ENCODE measurements at regions not wholly inside any gene's neighbourhood (a gene's known extent, or its start where the extent isn't known, plus 50 kb on each side); places are given as distances from the start of the nearest gene placed in this dataset.

- Histone ChIP-seq H3K4me2 (ENCODE audit: low read length) (no peak overlapping the region), H3F3A (ENCODE audit: insufficient read depth, low read length) (no peaks in the 10 kb centered on the region), H3K9ac (ENCODE audit: low read length) (no peak overlapping the region), H3K4me3 (ENCODE audit: low read depth, low read length, poor library complexity, severe bottlenecking) (no peak overlapping the region), H3K27me3 (ENCODE audit: insufficient read depth, low read length) (no peaks in the 10 kb centered on the region), H3K27ac (ENCODE audit: low read depth, low read length, poor library complexity, severe bottlenecking) (no peak overlapping the region), H3K79me2 (ENCODE audit: insufficient read depth, low read length) (no peaks in the 10 kb centered on the region), H3K9me2 (ENCODE audit: low read depth, low read length) (no peaks in the 10 kb centered on the region), H2AFZ (ENCODE audit: low read length) (no peak overlapping the region), H4K20me1 (ENCODE audit: insufficient read depth, low read length) (no peaks in the 10 kb centered on the region), H3K4me1 (ENCODE audit: insufficient read depth, low read length, severe bottlenecking) (no peaks in the 10 kb centered on the region), H3K36me3 (ENCODE audit: insufficient read depth, low read length) (no peaks in the 10 kb centered on the region), H3K9me3 (ENCODE audit: low read length) (no peaks in the 10 kb centered on the region)
- TF ChIP-seq, protein P1, sequence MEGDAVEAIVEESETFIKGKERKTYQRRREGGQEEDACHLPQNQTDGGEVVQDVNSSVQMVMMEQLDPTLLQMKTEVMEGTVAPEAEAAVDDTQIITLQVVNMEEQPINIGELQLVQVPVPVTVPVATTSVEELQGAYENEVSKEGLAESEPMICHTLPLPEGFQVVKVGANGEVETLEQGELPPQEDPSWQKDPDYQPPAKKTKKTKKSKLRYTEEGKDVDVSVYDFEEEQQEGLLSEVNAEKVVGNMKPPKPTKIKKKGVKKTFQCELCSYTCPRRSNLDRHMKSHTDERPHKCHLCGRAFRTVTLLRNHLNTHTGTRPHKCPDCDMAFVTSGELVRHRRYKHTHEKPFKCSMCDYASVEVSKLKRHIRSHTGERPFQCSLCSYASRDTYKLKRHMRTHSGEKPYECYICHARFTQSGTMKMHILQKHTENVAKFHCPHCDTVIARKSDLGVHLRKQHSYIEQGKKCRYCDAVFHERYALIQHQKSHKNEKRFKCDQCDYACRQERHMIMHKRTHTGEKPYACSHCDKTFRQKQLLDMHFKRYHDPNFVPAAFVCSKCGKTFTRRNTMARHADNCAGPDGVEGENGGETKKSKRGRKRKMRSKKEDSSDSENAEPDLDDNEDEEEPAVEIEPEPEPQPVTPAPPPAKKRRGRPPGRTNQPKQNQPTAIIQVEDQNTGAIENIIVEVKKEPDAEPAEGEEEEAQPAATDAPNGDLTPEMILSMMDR (IDR thresholded peaks at IDR 0.05; ENCODE audit: low read length), result no peak
- no peak for TF ChIP-seq EZH2 (IDR thresholded peaks at IDR 0.05; ENCODE audit: borderline replicate concordance, low read length)
Observed at GRCh38 chr2:223652902-223653301, 50.7 kb upstream of the SCG2 start.

DNA sequence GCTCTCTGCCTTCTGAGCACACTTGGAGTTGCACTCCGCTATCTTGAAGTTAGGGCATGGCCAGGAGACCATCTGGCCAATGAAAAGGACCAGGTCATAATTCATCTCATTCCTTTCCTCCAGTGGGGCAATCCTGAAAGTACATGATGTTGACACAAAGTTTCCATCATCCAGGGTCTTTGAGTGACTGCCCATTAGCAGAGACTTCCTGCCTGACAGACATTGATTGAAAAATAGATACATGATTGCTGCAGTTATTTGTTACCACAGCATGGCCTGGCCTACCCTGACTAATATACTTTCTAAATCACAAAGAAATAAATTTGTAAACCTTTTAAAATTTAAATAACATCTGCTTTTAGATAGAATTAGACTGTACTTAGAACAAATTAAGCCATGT, 50.0 kb upstream of the SCG2 start:
- no peaks in the 10 kb centered on the region for H3K79me2 ChIP-seq (ENCODE audit: insufficient read depth, low read length)
- H3K27me3 ChIP-seq (ENCODE audit: insufficient read depth, low read length), result no peaks in the 10 kb centered on the region
- H2AFZ ChIP-seq (ENCODE audit: low read length), result no peak overlapping the region
- H3K9me3 ChIP-seq (ENCODE audit: low read length), result no peaks in the 10 kb centered on the region
- no peak for TF ChIP-seq EZH2 (IDR thresholded peaks at IDR 0.05; ENCODE audit: borderline replicate concordance, low read length)
- TF ChIP-seq, protein P1 (IDR thresholded peaks at IDR 0.05; ENCODE audit: low read length), result no peak
- H3K27ac ChIP-seq (ENCODE audit: low read depth, low read length, poor library complexity, severe bottlenecking), result no peak overlapping the region
- no peak overlapping the region for H3K9ac ChIP-seq (ENCODE audit: low read length)
- H3F3A ChIP-seq (ENCODE audit: insufficient read depth, low read length), result no peaks in the 10 kb centered on the region
- no peaks in the 10 kb centered on the region for H4K20me1 ChIP-seq (ENCODE audit: insufficient read depth, low read length)
- H3K4me2 ChIP-seq (ENCODE audit: low read length), result no peak overlapping the region
- no peak overlapping the region for H3K4me3 ChIP-seq (ENCODE audit: low read depth, low read length, poor library complexity, severe bottlenecking)
- no peaks in the 10 kb centered on the region for H3K4me1 ChIP-seq (ENCODE audit: insufficient read depth, low read length, severe bottlenecking)
- no peaks in the 10 kb centered on the region for H3K36me3 ChIP-seq (ENCODE audit: insufficient read depth, low read length)
- no peaks in the 10 kb centered on the region for H3K9me2 ChIP-seq (ENCODE audit: low read depth, low read length)
